Bronchial epithelial cell (primary cell): ENCODE measurements at regions not wholly inside any gene's neighbourhood (a gene's known extent, or its start where the extent isn't known, plus 50 kb on each side); places are given as distances from the start of the nearest gene placed in this dataset.

ENCODE experiments used
- DNase-seq: peaks from one replicate; pipeline ENCODE4 v3.0.0-alpha.2; 2010; ENCODE audit warnings: low read depth
- FAIRE-seq: peaks from 2 replicates; lab custom pipeline; 2011; peaks lifted over from hg19 to GRCh38; lab: Jason Lieb, UNC
- H3K27me3 ChIP-seq: 2 replicates; pipeline ENCODE4 v1.5.1; 2011; ENCODE audit warnings: low read length; ENCODE audit not compliant: control insufficient read depth, insufficient read depth
- H3K36me3 ChIP-seq: 2 replicates; pipeline ENCODE4 v1.5.1; 2011; ENCODE audit warnings: low read length; ENCODE audit not compliant: control insufficient read depth, insufficient read depth
- H3K4me3 ChIP-seq: 2 replicates; pipeline ENCODE4 v1.5.1; 2011; ENCODE audit warnings: mild to moderate bottlenecking, low read depth, low read length, control low read depth
- TF ChIP-seq, protein P1 (sequence below): IDR thresholded peaks from 2 replicates; pipeline ENCODE4 v1.5.1; 2011; ENCODE audit warnings: mild to moderate bottlenecking, moderate library complexity, low read length, control low read depth, inconsistent platforms; ENCODE audit not compliant: insufficient read depth, severe bottlenecking

DNA sequence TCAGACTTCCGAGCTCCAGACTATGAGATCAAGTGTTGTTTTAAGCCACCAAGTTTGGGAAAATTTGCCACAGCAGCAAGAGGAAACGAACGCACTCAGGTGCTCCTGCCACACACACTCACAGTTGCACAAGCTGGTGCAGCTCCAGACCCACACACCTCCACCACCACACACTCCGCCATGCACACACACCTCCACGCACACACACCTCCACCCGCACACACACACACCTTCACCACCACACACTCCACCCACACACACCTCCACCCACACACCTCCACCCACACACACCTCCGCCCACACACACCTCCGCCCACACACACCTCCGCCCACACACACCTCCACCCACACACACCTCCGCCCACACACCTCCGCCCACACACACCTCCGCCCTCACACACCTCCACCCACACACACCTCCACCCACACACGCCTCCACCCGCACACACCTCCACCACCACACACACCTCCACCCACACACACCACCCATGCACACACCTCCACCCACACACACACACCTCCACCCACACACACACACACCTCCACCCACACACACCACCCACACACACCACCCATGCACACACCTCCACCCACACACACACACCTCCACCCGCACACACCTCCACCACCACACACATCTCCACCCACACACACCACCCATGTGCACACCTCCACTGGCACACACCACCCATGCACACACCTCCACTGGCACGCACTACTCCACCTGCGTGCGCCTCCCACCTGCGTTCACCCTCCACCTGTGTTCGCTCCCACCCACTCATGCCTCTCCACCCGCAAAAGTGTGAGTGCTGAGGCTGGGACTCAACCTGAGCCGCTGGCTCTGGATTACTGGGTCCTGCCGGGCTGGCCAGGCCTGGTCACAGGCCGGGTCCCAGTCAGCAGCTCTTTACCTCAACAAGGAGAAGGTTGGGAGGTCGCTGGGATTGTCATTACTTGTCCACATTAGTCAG is 175.6 kb downstream of the BMP7 start:
- no peaks in the 10 kb centered on the region for H3K36me3 ChIP-seq
- TF ChIP-seq, protein P1, sequence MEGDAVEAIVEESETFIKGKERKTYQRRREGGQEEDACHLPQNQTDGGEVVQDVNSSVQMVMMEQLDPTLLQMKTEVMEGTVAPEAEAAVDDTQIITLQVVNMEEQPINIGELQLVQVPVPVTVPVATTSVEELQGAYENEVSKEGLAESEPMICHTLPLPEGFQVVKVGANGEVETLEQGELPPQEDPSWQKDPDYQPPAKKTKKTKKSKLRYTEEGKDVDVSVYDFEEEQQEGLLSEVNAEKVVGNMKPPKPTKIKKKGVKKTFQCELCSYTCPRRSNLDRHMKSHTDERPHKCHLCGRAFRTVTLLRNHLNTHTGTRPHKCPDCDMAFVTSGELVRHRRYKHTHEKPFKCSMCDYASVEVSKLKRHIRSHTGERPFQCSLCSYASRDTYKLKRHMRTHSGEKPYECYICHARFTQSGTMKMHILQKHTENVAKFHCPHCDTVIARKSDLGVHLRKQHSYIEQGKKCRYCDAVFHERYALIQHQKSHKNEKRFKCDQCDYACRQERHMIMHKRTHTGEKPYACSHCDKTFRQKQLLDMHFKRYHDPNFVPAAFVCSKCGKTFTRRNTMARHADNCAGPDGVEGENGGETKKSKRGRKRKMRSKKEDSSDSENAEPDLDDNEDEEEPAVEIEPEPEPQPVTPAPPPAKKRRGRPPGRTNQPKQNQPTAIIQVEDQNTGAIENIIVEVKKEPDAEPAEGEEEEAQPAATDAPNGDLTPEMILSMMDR = no peak
- DNase-seq (no peak), FAIRE-seq (peak; percentile 13)
- H3K27me3 ChIP-seq = no peaks in the 10 kb centered on the region
- no peak overlapping the region for H3K4me3 ChIP-seq

DNA sequence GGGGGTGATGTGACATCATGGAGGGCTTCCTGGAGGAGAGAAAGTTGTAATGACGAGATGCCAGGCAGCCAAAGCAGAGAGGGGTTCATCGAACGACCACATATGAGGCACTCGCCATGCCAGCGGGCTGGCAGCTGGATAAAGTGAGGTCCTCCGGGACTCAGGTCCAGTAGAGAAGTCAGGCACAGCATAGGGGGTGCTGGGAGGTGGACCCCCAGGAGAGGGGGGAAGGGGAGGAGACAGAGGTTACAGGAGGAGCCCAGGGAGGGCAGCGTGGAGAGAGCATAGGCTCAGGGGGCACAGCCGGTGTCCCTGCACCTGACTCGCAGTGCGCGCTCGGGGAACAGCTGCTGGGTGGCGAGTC is 174.7 kb downstream of the BMP7 start:
- no peaks in the 10 kb centered on the region for H3K36me3 ChIP-seq
- FAIRE-seq (no peak), DNase-seq (no peak)
- TF ChIP-seq, protein P1 = no peak
- no peaks in the 10 kb centered on the region for H3K27me3 ChIP-seq
- H3K4me3 ChIP-seq = no peak overlapping the region

DNA sequence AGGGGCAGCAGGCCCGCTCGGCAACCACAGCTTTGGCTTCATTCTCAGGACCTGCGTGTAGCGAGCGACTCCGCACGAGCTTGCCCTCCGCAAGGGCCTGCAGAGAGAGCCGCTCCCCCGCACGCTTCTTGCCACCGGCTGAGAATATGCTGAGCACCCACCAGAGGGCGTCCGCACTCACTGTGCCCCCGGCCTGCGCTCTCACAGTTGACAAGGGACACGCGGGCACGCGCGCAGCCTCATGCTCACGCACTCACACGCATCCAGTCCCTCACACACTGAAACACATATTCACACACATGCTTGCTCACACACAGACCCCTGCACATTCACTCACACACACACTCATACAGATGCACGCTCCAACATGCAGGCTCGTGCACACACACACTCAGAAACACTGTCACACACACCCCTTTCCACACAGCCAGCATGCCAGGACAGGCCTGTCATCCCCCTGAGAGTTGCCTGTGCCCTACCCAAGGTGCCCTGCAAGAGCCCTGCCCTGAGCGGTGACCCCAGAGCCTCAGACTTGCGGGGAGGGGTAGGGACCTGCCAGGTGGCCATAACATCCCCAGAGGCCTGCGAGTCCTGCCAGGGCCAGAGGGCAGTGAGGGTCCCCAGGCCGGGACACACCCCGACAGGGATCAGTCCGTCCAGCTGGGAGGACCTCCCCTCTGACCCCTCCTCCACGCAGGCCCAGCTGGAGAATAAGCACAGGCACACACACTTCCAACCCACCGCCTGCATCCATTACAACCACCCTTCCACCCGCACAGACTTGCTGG is 174.1 kb downstream of the BMP7 start:
- FAIRE-seq = no peak
- H3K36me3 ChIP-seq = no peaks in the 10 kb centered on the region
- TF ChIP-seq, protein P1 = peak; percentile 95
- peak; percentile 15 for DNase-seq
- no peaks in the 10 kb centered on the region for H3K27me3 ChIP-seq
- H3K4me3 ChIP-seq = no peak overlapping the region

DNA sequence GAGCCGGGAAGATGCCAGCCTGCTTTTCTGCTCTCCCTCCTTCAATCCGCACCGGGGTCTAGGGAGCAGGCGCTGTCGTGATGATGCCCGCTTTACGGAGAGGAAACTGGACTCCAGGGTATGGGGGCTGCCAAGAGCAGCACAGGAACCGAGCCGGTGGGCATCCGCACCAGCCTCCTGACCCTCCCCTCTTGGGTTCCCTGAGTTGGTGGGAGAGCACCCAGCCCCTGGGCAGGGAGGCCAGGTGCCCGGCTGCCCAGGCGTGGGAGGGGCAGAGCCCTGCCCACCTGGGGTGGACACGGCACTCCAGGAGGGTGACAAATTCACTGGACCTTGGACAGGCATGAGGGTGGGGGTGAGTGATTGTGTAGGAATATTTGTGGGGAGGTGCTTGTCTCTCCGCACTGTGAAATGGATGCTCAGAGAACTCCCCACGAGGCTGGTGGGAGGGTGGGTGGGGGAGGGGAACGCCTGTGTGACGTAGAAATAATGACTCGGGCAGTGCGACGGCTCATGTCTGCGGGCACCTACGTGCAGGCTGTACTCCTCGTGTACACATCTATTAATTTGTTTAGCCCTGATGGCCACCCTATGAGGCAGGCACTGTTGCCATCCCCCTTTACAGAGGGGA is 173.4 kb downstream of the BMP7 start:
- H3K4me3 ChIP-seq = no peak overlapping the region
- FAIRE-seq = no peak
- H3K36me3 ChIP-seq = no peaks in the 10 kb centered on the region
- no peak for DNase-seq
- no peaks in the 10 kb centered on the region for H3K27me3 ChIP-seq
- TF ChIP-seq, protein P1 = no peak

DNA sequence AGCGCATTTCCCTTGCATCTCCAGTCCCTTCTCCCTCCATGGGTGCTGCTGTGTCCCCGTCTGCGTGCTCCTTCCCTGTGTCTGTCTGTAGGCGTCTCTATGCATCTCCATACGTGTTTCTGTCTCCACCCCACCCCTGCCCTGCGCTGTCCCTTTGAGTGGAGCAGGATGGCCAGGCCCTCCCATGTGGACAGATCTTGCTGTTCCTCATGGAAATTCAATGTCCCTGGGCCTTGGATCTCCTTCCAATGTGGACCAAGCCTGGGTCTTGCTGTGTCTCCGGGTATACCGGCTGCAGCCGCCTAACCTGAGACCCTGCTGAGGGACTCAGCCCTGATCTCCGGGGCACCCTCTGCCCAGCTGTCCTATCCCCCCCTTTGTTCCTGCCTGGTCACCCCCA is 172.7 kb downstream of the BMP7 start:
- H3K36me3 ChIP-seq = no peaks in the 10 kb centered on the region
- no peak for FAIRE-seq

More for the DNA sequence above, 172.7 kb downstream of the BMP7 start:
- Histone ChIP-seq H3K4me3 (no peak overlapping the region), H3K27me3 (no peaks in the 10 kb centered on the region)
- DNase-seq = no peak
- TF ChIP-seq, protein P1 = no peak
